Esophagus squamous epithelium (tissue), 4 donors: ENCODE measurements at regions not wholly inside any gene's neighbourhood (a gene's known extent, or its start where the extent isn't known, plus 50 kb on each side); places are given as distances from the start of the nearest gene placed in this dataset.

Experiments used
- CTCF ChIP-seq, 6 experiments: fragments of 450-650 bp in 4 of 6; fragments of 200-600 bp in 2 of 6; sonication (generic) in 2 of 6; IDR thresholded peaks; one replicate each; pipeline ENCODE4 v1.5.1; 2016 to 2019; ENCODE audit warnings: antibody characterized with exemption in 6 of 6, mild to moderate bottlenecking in 4 of 6, moderate library complexity in 4 of 6
- POLR2A ChIP-seq, 4 donors: fragments of 450-650 bp; IDR thresholded peaks; one replicate each; pipeline ENCODE4 v1.6.1; 2017; ENCODE audit warnings: antibody characterized with exemption in 4 of 4, mild to moderate bottlenecking in 4 of 4, moderate library complexity in 3 of 4

GRCh38 chr5:83866181-83866580 lies 145.5 kb upstream of the HAPLN1 start:
- TF ChIP-seq CTCF (IDR thresholded peaks at IDR 0.05), result no peak
- no peak for TF ChIP-seq POLR2A (IDR thresholded peaks at IDR 0.05)
